GM23338 (cell line): ENCODE measurements at regions not wholly inside any gene's neighbourhood (a gene's known extent, or its start where the extent isn't known, plus 50 kb on each side); places are given as distances from the start of the nearest gene placed in this dataset.

Source experiments
- CREB1 ChIP-seq: fragments of 250-450 bp; sonication (Bioruptor Pico); IDR thresholded peaks from 2 replicates; pipeline ENCODE4 v1.5.0; 2020; ENCODE audit warnings: low read depth, mild to moderate bottlenecking, moderate library complexity
- EZH2 ChIP-seq: fragments of 200-600 bp; sonication (generic); IDR thresholded peaks from one replicate; pipeline ENCODE4 v1.8.0; 2017; ENCODE audit warnings: antibody characterized with exemption, mild to moderate bottlenecking, low read depth; ENCODE audit not compliant: unreplicated experiment
- EZH2phosphoT487 ChIP-seq: fragments of 200-600 bp; sonication (generic); IDR thresholded peaks from one replicate; pipeline ENCODE4 v1.8.1; 2018; ENCODE audit warnings: antibody characterized with exemption; ENCODE audit not compliant: unreplicated experiment
- NANOG ChIP-seq: IDR thresholded peaks from 2 replicates; pipeline ENCODE4 v1.6.1; 2016; ENCODE audit warnings: antibody characterized with exemption, borderline replicate concordance
- POLR2AphosphoS5 ChIP-seq: IDR thresholded peaks from 2 replicates; pipeline ENCODE4 v1.6.1; 2016; ENCODE audit warnings: antibody characterized with exemption, low read depth
- ZNF114 ChIP-seq: fragments of 250-450 bp; sonication (Bioruptor Pico); IDR thresholded peaks from 2 replicates; pipeline ENCODE4 v1.5.0; 2020; ENCODE audit warnings: mild to moderate bottlenecking, moderate library complexity
- ZNF331 ChIP-seq: fragments of 250-450 bp; sonication (Bioruptor Pico); IDR thresholded peaks from 2 replicates; pipeline ENCODE4 v1.5.0; 2020; ENCODE audit warnings: low read depth, mild to moderate bottlenecking, moderate library complexity
- TF ChIP-seq, protein P1 (sequence below), 2 experiments: fragments of 200-600 bp in 1 of 2; sonication (generic) in 1 of 2; conservative IDR thresholded peaks; 2 replicates each; pipeline versions ENCODE4 v1.5.1 to v1.6.1; 2016 to 2017; ENCODE audit warnings: antibody characterized with exemption in 2 of 2, low read depth in 2 of 2, mild to moderate bottlenecking in 2 of 2, moderate library complexity in 1 of 2
- TF ChIP-seq, protein P2 (sequence below): IDR thresholded peaks from 2 replicates; pipeline ENCODE4 v1.6.1; 2016; ENCODE audit warnings: antibody characterized with exemption

DNA sequence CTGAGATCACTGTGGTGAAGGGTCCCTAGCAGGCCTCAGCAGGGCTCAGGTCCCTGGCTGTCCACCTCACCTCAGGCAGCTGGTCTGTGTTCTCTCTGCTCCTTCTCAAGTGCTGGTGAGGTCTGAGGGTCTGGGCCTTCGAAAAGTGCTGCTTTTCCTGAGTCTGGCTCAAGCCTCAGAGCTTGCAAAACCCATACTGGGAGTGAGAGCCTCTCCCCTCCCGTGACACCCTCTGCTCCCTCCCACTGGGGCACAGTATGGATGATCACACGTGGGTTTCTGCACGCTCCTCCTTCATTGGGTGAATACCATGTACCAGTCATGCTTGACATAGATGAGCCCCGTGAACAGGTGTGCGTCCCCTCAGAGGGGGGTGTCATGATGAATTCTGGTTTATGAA lies 73.3 kb upstream of the WASF3 start:
- TF ChIP-seq POLR2AphosphoS5 (no peak), EZH2 (no peak), ZNF114 (no peak), EZH2phosphoT487 (no peak), NANOG (no peak), ZNF331 (no peak), CREB1 (CRISPR knock-in tag) (no peak)
- TF ChIP-seq, protein P1, sequence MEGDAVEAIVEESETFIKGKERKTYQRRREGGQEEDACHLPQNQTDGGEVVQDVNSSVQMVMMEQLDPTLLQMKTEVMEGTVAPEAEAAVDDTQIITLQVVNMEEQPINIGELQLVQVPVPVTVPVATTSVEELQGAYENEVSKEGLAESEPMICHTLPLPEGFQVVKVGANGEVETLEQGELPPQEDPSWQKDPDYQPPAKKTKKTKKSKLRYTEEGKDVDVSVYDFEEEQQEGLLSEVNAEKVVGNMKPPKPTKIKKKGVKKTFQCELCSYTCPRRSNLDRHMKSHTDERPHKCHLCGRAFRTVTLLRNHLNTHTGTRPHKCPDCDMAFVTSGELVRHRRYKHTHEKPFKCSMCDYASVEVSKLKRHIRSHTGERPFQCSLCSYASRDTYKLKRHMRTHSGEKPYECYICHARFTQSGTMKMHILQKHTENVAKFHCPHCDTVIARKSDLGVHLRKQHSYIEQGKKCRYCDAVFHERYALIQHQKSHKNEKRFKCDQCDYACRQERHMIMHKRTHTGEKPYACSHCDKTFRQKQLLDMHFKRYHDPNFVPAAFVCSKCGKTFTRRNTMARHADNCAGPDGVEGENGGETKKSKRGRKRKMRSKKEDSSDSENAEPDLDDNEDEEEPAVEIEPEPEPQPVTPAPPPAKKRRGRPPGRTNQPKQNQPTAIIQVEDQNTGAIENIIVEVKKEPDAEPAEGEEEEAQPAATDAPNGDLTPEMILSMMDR (conservative IDR thresholded peaks at IDR 0.05; ENCODE audit: low read depth in 2 of 2): no peak
- TF ChIP-seq, protein P2, sequence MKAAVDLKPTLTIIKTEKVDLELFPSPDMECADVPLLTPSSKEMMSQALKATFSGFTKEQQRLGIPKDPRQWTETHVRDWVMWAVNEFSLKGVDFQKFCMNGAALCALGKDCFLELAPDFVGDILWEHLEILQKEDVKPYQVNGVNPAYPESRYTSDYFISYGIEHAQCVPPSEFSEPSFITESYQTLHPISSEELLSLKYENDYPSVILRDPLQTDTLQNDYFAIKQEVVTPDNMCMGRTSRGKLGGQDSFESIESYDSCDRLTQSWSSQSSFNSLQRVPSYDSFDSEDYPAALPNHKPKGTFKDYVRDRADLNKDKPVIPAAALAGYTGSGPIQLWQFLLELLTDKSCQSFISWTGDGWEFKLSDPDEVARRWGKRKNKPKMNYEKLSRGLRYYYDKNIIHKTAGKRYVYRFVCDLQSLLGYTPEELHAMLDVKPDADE: no peak
